ENCODE measurements at regions not wholly inside any gene's neighbourhood (a gene's known extent, or its start where the extent isn't known, plus 50 kb on each side); places are given as distances from the start of the nearest gene placed in this dataset.

DNA sequence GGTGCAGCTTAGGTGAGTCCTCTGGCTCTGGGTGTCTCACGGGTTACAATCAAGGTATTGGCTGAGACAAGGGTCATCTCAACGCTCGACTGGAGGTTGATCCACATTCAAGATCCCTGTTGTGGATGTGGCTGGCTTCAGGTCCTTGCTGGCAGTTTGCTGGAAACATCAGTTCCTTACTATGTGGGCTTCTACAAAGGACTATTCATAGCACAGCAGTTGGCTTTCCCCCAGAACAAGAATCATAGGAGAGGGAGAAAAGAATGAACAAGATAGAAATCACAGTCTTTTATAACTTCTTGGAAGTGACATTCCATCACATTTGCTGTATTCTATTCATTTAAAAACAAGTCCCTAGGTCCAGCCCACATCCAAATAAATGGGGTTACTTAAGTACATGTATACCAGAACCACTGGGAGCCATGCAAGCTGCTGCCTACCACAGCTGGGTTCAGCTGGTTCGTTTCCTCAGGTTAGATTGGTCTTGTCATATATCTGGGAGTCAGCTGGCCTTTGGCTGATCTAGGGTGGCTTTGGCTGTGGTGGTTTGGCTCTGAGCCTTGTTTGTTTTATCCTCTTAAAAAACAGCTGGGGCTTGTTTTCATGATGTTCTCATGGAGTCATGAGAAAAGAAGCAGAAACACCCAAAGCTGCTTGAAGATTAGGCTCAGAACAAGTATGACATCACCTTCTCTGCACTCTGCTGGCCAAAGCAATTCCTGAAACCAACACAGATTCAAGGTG, 433.2 kb upstream of the SPTLC3 start:
- TF ChIP-seq, protein P1, sequence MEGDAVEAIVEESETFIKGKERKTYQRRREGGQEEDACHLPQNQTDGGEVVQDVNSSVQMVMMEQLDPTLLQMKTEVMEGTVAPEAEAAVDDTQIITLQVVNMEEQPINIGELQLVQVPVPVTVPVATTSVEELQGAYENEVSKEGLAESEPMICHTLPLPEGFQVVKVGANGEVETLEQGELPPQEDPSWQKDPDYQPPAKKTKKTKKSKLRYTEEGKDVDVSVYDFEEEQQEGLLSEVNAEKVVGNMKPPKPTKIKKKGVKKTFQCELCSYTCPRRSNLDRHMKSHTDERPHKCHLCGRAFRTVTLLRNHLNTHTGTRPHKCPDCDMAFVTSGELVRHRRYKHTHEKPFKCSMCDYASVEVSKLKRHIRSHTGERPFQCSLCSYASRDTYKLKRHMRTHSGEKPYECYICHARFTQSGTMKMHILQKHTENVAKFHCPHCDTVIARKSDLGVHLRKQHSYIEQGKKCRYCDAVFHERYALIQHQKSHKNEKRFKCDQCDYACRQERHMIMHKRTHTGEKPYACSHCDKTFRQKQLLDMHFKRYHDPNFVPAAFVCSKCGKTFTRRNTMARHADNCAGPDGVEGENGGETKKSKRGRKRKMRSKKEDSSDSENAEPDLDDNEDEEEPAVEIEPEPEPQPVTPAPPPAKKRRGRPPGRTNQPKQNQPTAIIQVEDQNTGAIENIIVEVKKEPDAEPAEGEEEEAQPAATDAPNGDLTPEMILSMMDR (IDR thresholded peaks at IDR 0.05) = no peak
- no peak for TF ChIP-seq POLR2A (IDR thresholded peaks at IDR 0.05)
- peak in 1 of 2 donors; percentile 36 for TF ChIP-seq POLR2AphosphoS5 (IDR thresholded peaks at IDR 0.05; ENCODE audit: insufficient read depth in 1 of 2, low read depth in 1 of 2)

All from vagina (tissue), 2 donors.